GM10248 (cell line): ENCODE measurements at regions not wholly inside any gene's neighbourhood (a gene's known extent, or its start where the extent isn't known, plus 50 kb on each side); places are given as distances from the start of the nearest gene placed in this dataset.

Source experiments
- CTCF ChIA-PET: fragments of 300-600 bp; sonication (Branson Sonifier 250); formaldehyde crosslinking; extraction: SDS; loops from one replicate; lab custom pipeline; 2021; ENCODE audit warnings: antibody characterized with exemption; lab: Yijun Ruan, JAX
- POLR2A ChIA-PET: fragments of 350-650 bp; sonication (Branson Sonifier 250); formaldehyde crosslinking; extraction: SDS; loops from one replicate; lab custom pipeline; 2020; ENCODE audit warnings: antibody characterized with exemption; lab: Yijun Ruan, JAX
- DNase-seq: peaks from one replicate; pipeline ENCODE4 v3.0.0; 2012; ENCODE audit errors: extremely low spot score
- CTCF ChIP-seq: IDR thresholded peaks from 2 replicates; pipeline ENCODE4 v1.5.1; 2012; ENCODE audit warnings: mild to moderate bottlenecking, low read depth; ENCODE audit errors: extremely low read depth, missing control alignments, control extremely low read depth

DNA sequence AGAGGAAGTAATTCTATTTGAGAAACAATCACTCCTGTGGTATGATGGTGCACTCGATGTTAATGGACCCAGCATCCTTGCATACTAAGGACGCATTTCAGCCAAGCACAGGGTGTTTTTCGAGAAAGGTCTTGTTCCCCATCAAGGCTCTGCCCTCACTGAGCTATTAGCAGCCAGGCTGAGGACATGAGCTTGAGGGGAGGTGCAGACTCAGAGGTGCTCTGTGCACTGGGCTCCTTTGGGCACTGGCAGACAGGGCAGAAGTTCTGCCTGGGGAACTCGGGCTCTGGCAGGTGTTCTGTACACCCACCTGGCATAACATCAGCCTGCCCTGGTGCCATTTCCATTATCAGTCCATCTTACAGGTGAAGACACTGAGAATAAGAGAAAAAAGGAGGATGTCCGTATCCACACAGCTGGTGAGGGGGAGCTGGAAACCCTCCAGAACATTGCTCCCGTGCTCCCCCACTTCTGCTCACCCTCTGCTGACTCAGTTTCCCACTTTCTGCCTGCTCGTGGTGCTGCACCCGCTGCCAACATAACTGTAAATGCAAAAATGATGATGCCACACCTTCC, 92.7 kb upstream of the RET start:
- ChIA-PET CTCF (no interaction called here), POLR2A (no interaction called here)
- no peak for TF ChIP-seq CTCF
- DNase-seq: no peak

GRCh38 chr10:42984761-42985325, 92.0 kb upstream of the RET start:
- no peak for TF ChIP-seq CTCF
- ChIA-PET CTCF (no interaction called here), POLR2A (no interaction called here)

DNA sequence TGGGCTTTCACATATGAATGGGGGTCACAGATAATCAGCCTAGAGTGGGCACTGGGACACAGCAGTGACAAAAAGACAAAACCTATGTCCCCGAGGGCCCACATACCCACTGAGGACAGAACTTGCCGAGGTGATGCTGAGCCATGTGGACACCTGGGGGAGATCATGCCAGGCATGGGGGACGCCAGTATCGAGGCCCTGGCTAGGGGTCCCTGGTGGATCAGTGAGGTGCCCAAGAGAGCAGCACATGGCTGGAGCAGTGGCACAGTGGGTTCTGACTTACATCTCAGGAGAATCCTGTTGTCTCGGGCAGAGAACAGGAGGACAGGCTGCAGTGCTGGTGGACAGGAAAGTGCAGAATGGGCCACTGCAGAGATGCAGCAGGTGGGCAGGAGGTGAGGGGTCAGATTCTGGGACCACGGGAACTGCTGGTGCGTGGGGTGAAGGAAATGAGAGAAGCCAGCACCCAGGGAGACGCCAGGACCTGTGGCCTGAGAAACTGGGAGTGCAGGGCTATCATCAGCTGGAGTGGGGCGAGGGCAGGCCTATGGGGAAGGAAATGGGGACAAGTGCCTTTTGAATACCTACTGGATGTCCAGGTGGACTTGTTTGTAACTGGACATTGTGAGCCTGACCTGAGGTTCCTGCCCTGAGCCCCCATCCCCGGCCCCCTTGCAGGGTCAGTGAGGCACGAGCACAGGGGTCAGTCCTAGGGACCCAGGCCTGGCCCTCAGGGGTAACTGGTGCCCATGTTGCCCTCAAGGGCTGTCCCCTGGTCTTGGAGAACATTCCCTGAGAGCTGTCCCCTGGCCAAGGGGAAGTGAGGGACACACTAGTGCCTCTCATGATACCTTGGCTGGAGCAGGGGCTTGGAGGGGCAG, 91.2 kb upstream of the RET start:
- CTCF ChIA-PET: no interaction called here

More at GRCh38 chr10:42984761-42985325, 92.0 kb upstream of the RET start:
- DNase-seq: no peak

GRCh38 chr10:42986633-42987032, 90.2 kb upstream of the RET start:
- no peak for DNase-seq
- ChIA-PET POLR2A (no interaction called here), CTCF (no interaction called here)
- no peak for TF ChIP-seq CTCF

More for the DNA sequence above, 91.2 kb upstream of the RET start:
- no peak for DNase-seq
- POLR2A ChIA-PET: no interaction called here
- TF ChIP-seq CTCF: no peak

DNA sequence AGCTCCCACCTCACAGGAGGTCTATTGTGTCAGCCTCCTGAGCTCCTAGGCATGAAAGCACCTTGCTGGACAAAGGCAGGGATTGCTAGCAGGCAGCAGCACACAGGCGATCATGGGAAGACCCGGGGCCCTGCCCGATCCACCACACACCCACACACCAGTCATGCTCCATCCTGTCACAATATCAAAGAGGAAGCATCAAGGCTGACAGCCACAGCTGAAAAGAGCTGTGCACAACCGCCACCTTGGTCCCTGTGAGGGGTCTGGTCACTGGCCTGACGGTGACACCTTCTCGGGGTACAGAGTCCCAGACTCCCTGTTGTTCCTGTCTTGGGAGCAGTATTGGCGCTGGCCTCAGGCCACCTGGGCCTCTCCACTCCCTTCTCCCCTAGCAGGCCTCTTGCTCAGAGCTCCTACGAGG, 89.7 kb upstream of the RET start:
- POLR2A ChIA-PET: no interaction called here
- TF ChIP-seq CTCF: no peak
- no peak for DNase-seq
- CTCF ChIA-PET: no interaction called here

GRCh38 chr10:42987575-42987974, 89.3 kb upstream of the RET start:
- TF ChIP-seq CTCF: no peak
- DNase-seq: no peak
- CTCF ChIA-PET: no interaction called here
- POLR2A ChIA-PET: no interaction called here
